DND-41 (cell line): ENCODE measurements at regions not wholly inside any gene's neighbourhood (a gene's known extent, or its start where the extent isn't known, plus 50 kb on each side); places are given as distances from the start of the nearest gene placed in this dataset.

Experiments used
- CTCF ChIP-seq: IDR thresholded peaks from 2 replicates; pipeline ENCODE4 v1.5.1; 2012; ENCODE audit warnings: borderline replicate concordance, low read length, moderate library complexity, mild to moderate bottlenecking; ENCODE audit not compliant: poor library complexity, severe bottlenecking; ENCODE audit errors: extremely low read depth
- EZH2 ChIP-seq: IDR thresholded peaks from 3 replicates; pipeline ENCODE4 v1.6.1; 2012; ENCODE audit warnings: borderline replicate concordance, low read depth, mild to moderate bottlenecking, moderate library complexity, low read length, inconsistent platforms; ENCODE audit not compliant: severe bottlenecking

- no peak for TF ChIP-seq CTCF
- no peak for TF ChIP-seq EZH2
These were observed 1225.5 kb downstream of the TBC1D22A start for GRCh38 chr22:47987885-47988515.
